ENCODE measurements at regions not wholly inside any gene's neighbourhood (a gene's known extent, or its start where the extent isn't known, plus 50 kb on each side); places are given as distances from the start of the nearest gene placed in this dataset.

GRCh38 chr3:23713641-23714040 lies 92.1 kb upstream of the UBE2E1 start:
- no peak for TF ChIP-seq POLR2AphosphoS5 (IDR thresholded peaks at IDR 0.05; ENCODE audit: low read depth)
- TF ChIP-seq GABPA (IDR thresholded peaks at IDR 0.05; ENCODE audit: low read depth), result no peak
- TF ChIP-seq, protein P1, sequence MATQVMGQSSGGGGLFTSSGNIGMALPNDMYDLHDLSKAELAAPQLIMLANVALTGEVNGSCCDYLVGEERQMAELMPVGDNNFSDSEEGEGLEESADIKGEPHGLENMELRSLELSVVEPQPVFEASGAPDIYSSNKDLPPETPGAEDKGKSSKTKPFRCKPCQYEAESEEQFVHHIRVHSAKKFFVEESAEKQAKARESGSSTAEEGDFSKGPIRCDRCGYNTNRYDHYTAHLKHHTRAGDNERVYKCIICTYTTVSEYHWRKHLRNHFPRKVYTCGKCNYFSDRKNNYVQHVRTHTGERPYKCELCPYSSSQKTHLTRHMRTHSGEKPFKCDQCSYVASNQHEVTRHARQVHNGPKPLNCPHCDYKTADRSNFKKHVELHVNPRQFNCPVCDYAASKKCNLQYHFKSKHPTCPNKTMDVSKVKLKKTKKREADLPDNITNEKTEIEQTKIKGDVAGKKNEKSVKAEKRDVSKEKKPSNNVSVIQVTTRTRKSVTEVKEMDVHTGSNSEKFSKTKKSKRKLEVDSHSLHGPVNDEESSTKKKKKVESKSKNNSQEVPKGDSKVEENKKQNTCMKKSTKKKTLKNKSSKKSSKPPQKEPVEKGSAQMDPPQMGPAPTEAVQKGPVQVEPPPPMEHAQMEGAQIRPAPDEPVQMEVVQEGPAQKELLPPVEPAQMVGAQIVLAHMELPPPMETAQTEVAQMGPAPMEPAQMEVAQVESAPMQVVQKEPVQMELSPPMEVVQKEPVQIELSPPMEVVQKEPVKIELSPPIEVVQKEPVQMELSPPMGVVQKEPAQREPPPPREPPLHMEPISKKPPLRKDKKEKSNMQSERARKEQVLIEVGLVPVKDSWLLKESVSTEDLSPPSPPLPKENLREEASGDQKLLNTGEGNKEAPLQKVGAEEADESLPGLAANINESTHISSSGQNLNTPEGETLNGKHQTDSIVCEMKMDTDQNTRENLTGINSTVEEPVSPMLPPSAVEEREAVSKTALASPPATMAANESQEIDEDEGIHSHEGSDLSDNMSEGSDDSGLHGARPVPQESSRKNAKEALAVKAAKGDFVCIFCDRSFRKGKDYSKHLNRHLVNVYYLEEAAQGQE (IDR thresholded peaks at IDR 0.05; ENCODE audit: insufficient replicate concordance, low read depth), result no peak
- TF ChIP-seq SPI1 (IDR thresholded peaks at IDR 0.05; ENCODE audit: borderline replicate concordance, low read depth), result no peak
- Histone ChIP-seq H3K4me3 (replicated peaks; ENCODE audit: insufficient read depth, low read length) (no peak overlapping the region), H3K27me3 (ENCODE audit: insufficient read depth, poor library complexity, severe bottlenecking) (no peaks in the 10 kb centered on the region), H3K27ac (replicated peaks) (no peak overlapping the region)
- no peak for DNase-seq (ENCODE audit: low read depth in 1 of 2, low spot score in 1 of 2)

DNA sequence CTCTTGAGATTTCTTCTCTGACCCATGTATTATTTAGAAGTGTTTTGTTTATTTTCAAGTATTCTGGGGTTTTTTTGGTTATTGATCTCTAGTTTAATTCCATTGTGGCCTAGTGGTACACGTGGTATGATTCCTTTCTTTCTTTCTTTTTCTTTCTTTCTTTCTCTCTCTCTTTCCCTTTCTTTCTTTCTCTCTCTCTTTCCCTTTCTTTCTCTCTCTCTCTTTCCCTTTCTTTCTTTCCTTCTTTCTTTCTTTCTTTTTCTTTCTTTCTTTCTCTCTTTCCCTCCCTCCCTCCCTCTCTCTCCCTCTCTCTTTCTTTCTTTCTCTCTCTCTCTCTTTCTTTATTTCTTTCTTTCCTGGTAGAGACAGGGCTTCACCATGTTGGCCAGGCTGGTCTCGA lies 85.7 kb upstream of the UBE2E1 start:
- Histone ChIP-seq H3K27me3 (ENCODE audit: insufficient read depth, poor library complexity, severe bottlenecking) (no peaks in the 10 kb centered on the region), H3K27ac (replicated peaks) (no peak overlapping the region), H3K4me3 (replicated peaks; ENCODE audit: insufficient read depth, low read length) (no peak overlapping the region)
- DNase-seq (ENCODE audit: low read depth in 1 of 2, low spot score in 1 of 2), result no peak
- TF ChIP-seq GABPA (IDR thresholded peaks at IDR 0.05; ENCODE audit: low read depth) (no peak), POLR2AphosphoS5 (IDR thresholded peaks at IDR 0.05; ENCODE audit: low read depth) (no peak), CTCF (IDR thresholded peaks at IDR 0.05; ENCODE audit: insufficient read depth, low read length) (no peak), SPI1 (IDR thresholded peaks at IDR 0.05; ENCODE audit: borderline replicate concordance, low read depth) (no peak)
- TF ChIP-seq, protein P1 (IDR thresholded peaks at IDR 0.05; ENCODE audit: insufficient replicate concordance, low read depth), result no peak

DNA sequence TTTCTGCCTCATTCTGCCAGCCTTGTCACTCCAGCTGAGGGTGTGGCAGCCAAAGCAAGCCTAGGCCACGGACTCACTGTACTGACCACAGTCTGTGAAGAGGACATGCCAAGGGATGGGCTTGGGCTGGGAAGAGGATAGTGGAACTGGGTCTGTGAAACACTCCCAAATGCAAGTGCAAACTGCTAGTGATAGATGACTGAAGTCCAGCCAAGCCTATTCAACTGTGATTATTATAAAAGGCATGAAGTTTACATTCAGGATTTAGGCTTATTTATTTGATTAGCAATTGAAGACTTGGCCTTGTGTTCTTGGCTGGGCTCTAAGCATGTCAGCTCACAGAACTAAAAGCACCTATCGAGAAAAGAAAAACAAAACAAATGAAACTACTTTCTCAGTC lies 84.9 kb upstream of the UBE2E1 start:
- TF ChIP-seq CTCF (IDR thresholded peaks at IDR 0.05; ENCODE audit: insufficient read depth, low read length) (no peak), GABPA (IDR thresholded peaks at IDR 0.05; ENCODE audit: low read depth) (no peak), POLR2AphosphoS5 (IDR thresholded peaks at IDR 0.05; ENCODE audit: low read depth) (no peak), SPI1 (IDR thresholded peaks at IDR 0.05; ENCODE audit: borderline replicate concordance, low read depth) (no peak)
- TF ChIP-seq, protein P1 (IDR thresholded peaks at IDR 0.05; ENCODE audit: insufficient replicate concordance, low read depth), result no peak
- H3K27ac ChIP-seq (replicated peaks), result no peak overlapping the region
- no peaks in the 10 kb centered on the region for H3K27me3 ChIP-seq (ENCODE audit: insufficient read depth, poor library complexity, severe bottlenecking)
- DNase-seq (ENCODE audit: low read depth in 1 of 2, low spot score in 1 of 2), result no peak
- H3K4me3 ChIP-seq (replicated peaks; ENCODE audit: insufficient read depth, low read length), result no peak overlapping the region
